ENCODE measurements at regions not wholly inside any gene's neighbourhood (a gene's known extent, or its start where the extent isn't known, plus 50 kb on each side); places are given as distances from the start of the nearest gene placed in this dataset.

GRCh38 chr4:20592663-20593062 lies 107.6 kb upstream of the PACRGL start:
- DNase-seq (ENCODE audit: low spot score): no peak

GRCh38 chr4:20598626-20599025 lies 101.6 kb upstream of the PACRGL start:
- DNase-seq (ENCODE audit: low spot score): no peak

- DNase-seq (ENCODE audit: low spot score): peak; percentile 7
Observed at GRCh38 chr4:20603671-20604313, 96.5 kb upstream of the PACRGL start.

GRCh38 chr4:20612313-20612712 lies 87.9 kb upstream of the PACRGL start:
- DNase-seq (ENCODE audit: low spot score): no peak

- DNase-seq (ENCODE audit: low spot score): no peak
Observed at GRCh38 chr4:20614816-20615215, 85.4 kb upstream of the PACRGL start.

GRCh38 chr4:20615486-20616260 lies 84.6 kb upstream of the PACRGL start:
- DNase-seq (ENCODE audit: low spot score): peak; percentile 11

- DNase-seq (ENCODE audit: low spot score): no peak
Observed at GRCh38 chr4:20616313-20616712, 83.9 kb upstream of the PACRGL start.

GRCh38 chr4:20616848-20617247 lies 83.4 kb upstream of the PACRGL start:
- DNase-seq (ENCODE audit: low spot score): no peak

GRCh38 chr4:20617678-20618396 lies 82.4 kb upstream of the PACRGL start:
- DNase-seq (ENCODE audit: low spot score): no peak

GRCh38 chr4:20618731-20619130 lies 81.5 kb upstream of the PACRGL start:
- no peak for DNase-seq (ENCODE audit: low spot score)

- DNase-seq (ENCODE audit: low spot score): no peak
Observed at GRCh38 chr4:20621476-20621875, 78.8 kb upstream of the PACRGL start.

GRCh38 chr4:20622701-20623100 lies 77.6 kb upstream of the PACRGL start:
- DNase-seq (ENCODE audit: low spot score): no peak

GRCh38 chr4:20623939-20624338 lies 76.3 kb upstream of the PACRGL start:
- no peak for DNase-seq (ENCODE audit: low spot score)

- no peak for DNase-seq (ENCODE audit: low spot score)
Observed at GRCh38 chr4:20624793-20625374, 75.4 kb upstream of the PACRGL start.

GRCh38 chr4:20625426-20625825 lies 74.8 kb upstream of the PACRGL start:
- DNase-seq (ENCODE audit: low spot score): no peak

- no peak for DNase-seq (ENCODE audit: low spot score)
Observed at GRCh38 chr4:20626326-20627005, 73.8 kb upstream of the PACRGL start.

- DNase-seq (ENCODE audit: low spot score): no peak
Observed at GRCh38 chr4:20627866-20628265, 72.4 kb upstream of the PACRGL start.

- DNase-seq (ENCODE audit: low spot score): no peak
Observed at GRCh38 chr4:20629186-20630106, 70.8 kb upstream of the PACRGL start.

- no peak for DNase-seq (ENCODE audit: low spot score)
Observed at GRCh38 chr4:20638825-20639224, 61.4 kb upstream of the PACRGL start.

- DNase-seq (ENCODE audit: low spot score): no peak
Observed at GRCh38 chr4:20639346-20639745, 60.9 kb upstream of the PACRGL start.

- DNase-seq (ENCODE audit: low spot score): no peak
Observed at GRCh38 chr4:20640989-20641388, 59.3 kb upstream of the PACRGL start.
